H9 (cell line): ENCODE measurements at regions not wholly inside any gene's neighbourhood (a gene's known extent, or its start where the extent isn't known, plus 50 kb on each side); places are given as distances from the start of the nearest gene placed in this dataset.

Source experiments
- DNase-seq: peaks from one replicate; pipeline ENCODE4 v3.0.0-alpha.2; 2017
- H2AFZ ChIP-seq: one replicate; pipeline ENCODE4 v1.6.1; 2013; ENCODE audit warnings: mild to moderate bottlenecking, low read length, control low read depth, moderate library complexity
- H2AK5ac ChIP-seq: 2 replicates; pipeline ENCODE4 v1.6.1; 2013; ENCODE audit warnings: low read length, control low read depth, mixed read lengths; ENCODE audit not compliant: insufficient read length
- H2BK120ac ChIP-seq: one replicate; pipeline ENCODE4 v1.6.1; 2013; ENCODE audit warnings: low read depth, mild to moderate bottlenecking, low read length, control low read depth, inconsistent platforms; ENCODE audit not compliant: poor library complexity, severe bottlenecking
- H2BK12ac ChIP-seq: 2 replicates; pipeline ENCODE4 v1.6.1; 2013; ENCODE audit warnings: low read length, control low read depth, mixed read lengths, low read depth; ENCODE audit not compliant: insufficient read length
- H2BK15ac ChIP-seq: 2 replicates; pipeline ENCODE4 v1.6.1; 2013; ENCODE audit warnings: low read depth, low read length, control low read depth
- H2BK20ac ChIP-seq: one replicate; pipeline ENCODE4 v1.6.1; 2013; ENCODE audit warnings: low read depth, mild to moderate bottlenecking, low read length, control low read depth, inconsistent platforms; ENCODE audit not compliant: poor library complexity, severe bottlenecking
- H2BK5ac ChIP-seq: 2 replicates; pipeline ENCODE4 v1.6.1; 2013; ENCODE audit warnings: low read length, control low read depth, mixed read lengths; ENCODE audit not compliant: insufficient read length
- H3K14ac ChIP-seq: 2 replicates; pipeline ENCODE4 v1.6.1; 2013; ENCODE audit warnings: low read length, control low read depth; ENCODE audit not compliant: insufficient read depth
- H3K18ac ChIP-seq: 2 replicates; pipeline ENCODE4 v1.6.1; 2013; ENCODE audit warnings: low read depth, mild to moderate bottlenecking, mixed read lengths, low read length, control low read depth; ENCODE audit not compliant: insufficient read length
- H3K23ac ChIP-seq: 2 replicates; pipeline ENCODE4 v1.6.1; 2013; ENCODE audit warnings: low read length, control low read depth, mixed read lengths, low read depth; ENCODE audit not compliant: insufficient read length
- H3K23me2 ChIP-seq: 2 replicates; pipeline ENCODE4 v1.6.1; 2013; ENCODE audit warnings: low read depth, mild to moderate bottlenecking, mixed read lengths, low read length, control low read depth; ENCODE audit not compliant: insufficient read length, poor library complexity, severe bottlenecking
- H3K27ac ChIP-seq: 2 replicates; pipeline ENCODE4 v1.5.1; 2013; ENCODE audit warnings: low read length, control low read depth, mixed read lengths, low read depth; ENCODE audit not compliant: insufficient read length
- H3K27me3 ChIP-seq: 2 replicates; pipeline ENCODE4 v1.6.1; 2013; ENCODE audit warnings: low read length, control low read depth, inconsistent platforms; ENCODE audit not compliant: insufficient read depth
- H3K4ac ChIP-seq: 2 replicates; pipeline ENCODE4 v1.6.1; 2013; ENCODE audit warnings: low read depth, mild to moderate bottlenecking, control low read depth, inconsistent platforms, low read length, moderate library complexity
- H3K4me1 ChIP-seq: 2 replicates; pipeline ENCODE4 v1.6.1; 2013; ENCODE audit warnings: low read length, control low read depth, inconsistent platforms; ENCODE audit not compliant: insufficient read depth
- H3K4me2 ChIP-seq: 2 replicates; pipeline ENCODE4 v1.6.1; 2013; ENCODE audit warnings: low read length, control low read depth, mixed read lengths; ENCODE audit not compliant: insufficient read length, insufficient read depth
- H3K56ac ChIP-seq: 2 replicates; pipeline ENCODE4 v1.6.1; 2013; ENCODE audit warnings: low read depth, mild to moderate bottlenecking, mixed read lengths, low read length, control low read depth; ENCODE audit not compliant: insufficient read length
- H3K79me1 ChIP-seq: 2 replicates; pipeline ENCODE4 v1.6.1; 2013; ENCODE audit warnings: low read depth, mild to moderate bottlenecking, moderate library complexity, low read length, control low read depth, inconsistent platforms; ENCODE audit not compliant: insufficient read depth, poor library complexity, severe bottlenecking
- H3K79me2 ChIP-seq: 2 replicates; pipeline ENCODE4 v1.6.1; 2013; ENCODE audit warnings: low read length, control low read depth, inconsistent platforms; ENCODE audit not compliant: insufficient read depth
- H3K9ac ChIP-seq: 2 replicates; pipeline ENCODE4 v1.6.1; 2013; ENCODE audit warnings: low read length, control low read depth, mixed read lengths; ENCODE audit not compliant: insufficient read length; ENCODE audit errors: extremely low read depth
- H3K9me3 ChIP-seq: one replicate; pipeline ENCODE4 v1.6.1; 2013; ENCODE audit warnings: low read depth, low read length, inconsistent platforms; ENCODE audit not compliant: control insufficient read depth
- H3T11ph ChIP-seq: one replicate; pipeline ENCODE4 v1.6.1; 2013; ENCODE audit warnings: mild to moderate bottlenecking, low read length, control low read depth, inconsistent platforms
- H4K20me1 ChIP-seq: one replicate; pipeline ENCODE4 v1.6.1; 2013; ENCODE audit not compliant: control insufficient read depth, insufficient read length, insufficient read depth
- H4K5ac ChIP-seq: 2 replicates; pipeline ENCODE4 v1.6.1; 2013; ENCODE audit warnings: low read depth, mild to moderate bottlenecking, mixed read lengths, low read length, control low read depth; ENCODE audit not compliant: insufficient read length
- H4K8ac ChIP-seq: replicated peaks from 2 replicates; pipeline ENCODE4 v1.6.1; 2013; ENCODE audit warnings: low read length, control low read depth, mixed read lengths, low read depth; ENCODE audit not compliant: insufficient read length
- H4K91ac ChIP-seq: 2 replicates; pipeline ENCODE4 v1.6.1; 2013; ENCODE audit warnings: low read depth, mild to moderate bottlenecking, moderate library complexity, mixed read lengths, low read length, control low read depth; ENCODE audit not compliant: insufficient read length
- H3K27ac Mint-ChIP-seq, 3 experiments: 2 replicates in 2 of 3; 3 replicates in 1 of 3; pipeline ENCODE4 v1.8.0; 2020 to 2021; ENCODE audit warnings: mixed read lengths in 3 of 3, mild to moderate bottlenecking in 1 of 3, moderate library complexity in 1 of 3
- H3K27me3 Mint-ChIP-seq: 2 replicates; pipeline ENCODE4 v1.8.0; 2021; ENCODE audit warnings: low read depth, mild to moderate bottlenecking, moderate library complexity, mixed read lengths
- H3K36me3 Mint-ChIP-seq, 3 experiments: 2 replicates in 2 of 3; 3 replicates in 1 of 3; pipeline ENCODE4 v1.8.0; 2020 to 2021; ENCODE audit warnings: low read depth in 3 of 3, mixed read lengths in 3 of 3; ENCODE audit not compliant: insufficient read depth in 1 of 3
- H3K4me1 Mint-ChIP-seq, 2 experiments: 2 replicates each; pipeline ENCODE4 v1.8.0; 2020; ENCODE audit warnings: mixed read lengths in 2 of 2
- H3K4me3 Mint-ChIP-seq, 2 experiments: 2 replicates in 1 of 2; 3 replicates in 1 of 2; pipeline ENCODE4 v1.8.0; 2020 to 2021; ENCODE audit warnings: mild to moderate bottlenecking in 2 of 2, mixed read lengths in 2 of 2, moderate library complexity in 1 of 2
- H3K9me3 Mint-ChIP-seq, 2 experiments: 2 replicates in 1 of 2; 3 replicates in 1 of 2; pipeline ENCODE4 v1.8.0; 2020; ENCODE audit warnings: mild to moderate bottlenecking in 2 of 2, mixed read lengths in 2 of 2, moderate library complexity in 1 of 2
- CTCF ChIP-seq: fragments of 200-600 bp; sonication (generic); conservative IDR thresholded peaks from 3 replicates; pipeline ENCODE4 v1.8.0; 2021; ENCODE audit warnings: antibody characterized with exemption, mild to moderate bottlenecking
- WGBS: extraction: QIAGEN DNeasy Blood & Tissue Kit; methylation state at CpG from one replicate; pipeline ENCODE4 v1.1.7; 2013; ENCODE audit warnings: missing lambda C conversion rate, low lambda C conversion rate, mixed read lengths; ENCODE audit not compliant: insufficient read length; ENCODE audit errors: extremely low coverage; 5-methylcytosine and 5-hydroxymethylcytosine counted together

DNA sequence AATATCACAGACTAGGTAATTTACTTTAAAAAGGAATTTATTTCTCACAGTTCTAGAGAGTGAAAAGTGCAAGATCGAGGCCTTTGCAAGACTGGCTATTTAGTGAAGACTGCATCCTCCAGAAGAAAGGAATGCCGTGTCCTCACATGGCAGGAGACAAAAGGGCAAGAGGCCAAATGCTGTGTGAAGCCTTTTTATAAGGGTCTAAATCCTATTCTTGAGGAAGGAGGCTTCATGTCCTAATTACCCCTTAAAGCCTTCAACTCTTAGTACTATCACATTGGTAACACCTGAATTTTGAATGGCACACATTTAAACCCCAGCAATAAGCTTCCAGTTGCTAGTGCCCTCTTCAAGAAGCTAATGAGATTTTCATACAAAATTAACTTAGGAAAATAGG lies 1882.3 kb upstream of the PIK3C3 start:
- Mint-ChIP-seq H3K27ac (no peak overlapping the region), H3K9me3 (peaks cover 3 to 5% of the 10 kb centered on the region in 2 experiments; a peak in 4 of 5 replicates), H3K27me3 (no peaks in the 10 kb centered on the region), H3K4me3 (no peak overlapping the region), H3K36me3 (peaks cover 0 to 4% (median 0%) of the 10 kb centered on the region in 3 experiments; a peak in 1 of 7 replicates), H3K4me1 (peaks cover 8 to 13% of the 10 kb centered on the region in 2 experiments)
- no peaks in the 10 kb centered on the region for H3K4me1 ChIP-seq
- no peak for TF ChIP-seq CTCF
- no peak overlapping the region for H2AFZ ChIP-seq
- no peak overlapping the region for H3K14ac ChIP-seq
- H3K79me2 ChIP-seq, result no peaks in the 10 kb centered on the region
- no peaks in the 10 kb centered on the region for H3K27me3 ChIP-seq
- H3K23ac ChIP-seq, result no peak overlapping the region
- DNase-seq, result no peak
- H2BK20ac ChIP-seq, result no peak overlapping the region
- H4K8ac ChIP-seq, result no peak overlapping the region
- H4K91ac ChIP-seq, result no peak overlapping the region
- WGBS, result no CpG with 5 or more reads among the region's 2 CpGs
- no peak overlapping the region for H3K56ac ChIP-seq
- H2BK12ac ChIP-seq, result no peak overlapping the region
- H2BK15ac ChIP-seq, result no peak overlapping the region
- no peaks in the 10 kb centered on the region for H4K20me1 ChIP-seq
- no peak overlapping the region for H3K9ac ChIP-seq
- H2AK5ac ChIP-seq, result no peak overlapping the region
- no peak overlapping the region for H3T11ph ChIP-seq
- no peak overlapping the region for H2BK5ac ChIP-seq
- H3K27ac ChIP-seq, result no peak overlapping the region
- no peaks in the 10 kb centered on the region for H3K9me3 ChIP-seq
- no peak overlapping the region for H3K4ac ChIP-seq
- H3K23me2 ChIP-seq, result no peaks in the 10 kb centered on the region
- H3K79me1 ChIP-seq, result no peaks in the 10 kb centered on the region
- no peak overlapping the region for H4K5ac ChIP-seq
- H3K18ac ChIP-seq, result no peak overlapping the region
- no peak overlapping the region for H2BK120ac ChIP-seq
- no peak overlapping the region for H3K4me2 ChIP-seq
